ENCODE measurements at regions not wholly inside any gene's neighbourhood (a gene's known extent, or its start where the extent isn't known, plus 50 kb on each side); places are given as distances from the start of the nearest gene placed in this dataset.

- no peak overlapping the region for H3K4me3 ChIP-seq (ENCODE audit: low read length in 2 of 2)
- no peak overlapping the region for H3K27ac ChIP-seq (ENCODE audit: low read length)
- no peaks in the 10 kb centered on the region for H3K36me3 ChIP-seq (ENCODE audit: control insufficient read depth in 2 of 2, insufficient read depth in 2 of 2, low read length in 2 of 2)
- peaks cover 6% of the 10 kb centered on the region for H3K4me1 ChIP-seq (ENCODE audit: control insufficient read depth, insufficient read depth, low read length)
- H3K9ac ChIP-seq (ENCODE audit: low read length in 2 of 2) = no peak overlapping the region
- H3K9me3 ChIP-seq (ENCODE audit: control insufficient read depth in 2 of 2, low read length in 2 of 2) = no peaks in the 10 kb centered on the region
- H3K27me3 ChIP-seq (ENCODE audit: control insufficient read depth in 1 of 2, insufficient read depth in 2 of 2, low read length in 2 of 2) = peaks cover 0 to 6% of the 10 kb centered on the region in 2 donors
These were observed 448.5 kb upstream of the MGMT start for GRCh38 chr10:129018511-129018910.

- no peaks in the 10 kb centered on the region for H3K9me3 ChIP-seq (ENCODE audit: control insufficient read depth in 2 of 2, low read length in 2 of 2)
- no peak overlapping the region for H3K27ac ChIP-seq (ENCODE audit: low read length)
- H3K36me3 ChIP-seq (ENCODE audit: control insufficient read depth in 2 of 2, insufficient read depth in 2 of 2, low read length in 2 of 2) = no peaks in the 10 kb centered on the region
- H3K4me3 ChIP-seq (ENCODE audit: low read length in 2 of 2) = no peak overlapping the region
- no peak overlapping the region for H3K9ac ChIP-seq (ENCODE audit: low read length in 2 of 2)
- peaks cover 6% of the 10 kb centered on the region for H3K4me1 ChIP-seq (ENCODE audit: control insufficient read depth, insufficient read depth, low read length)
- peaks cover 6 to 11% of the 10 kb centered on the region in 2 donors for H3K27me3 ChIP-seq (ENCODE audit: control insufficient read depth in 1 of 2, insufficient read depth in 2 of 2, low read length in 2 of 2)
These were observed 446.2 kb upstream of the MGMT start for GRCh38 chr10:129020651-129021330.

DNA sequence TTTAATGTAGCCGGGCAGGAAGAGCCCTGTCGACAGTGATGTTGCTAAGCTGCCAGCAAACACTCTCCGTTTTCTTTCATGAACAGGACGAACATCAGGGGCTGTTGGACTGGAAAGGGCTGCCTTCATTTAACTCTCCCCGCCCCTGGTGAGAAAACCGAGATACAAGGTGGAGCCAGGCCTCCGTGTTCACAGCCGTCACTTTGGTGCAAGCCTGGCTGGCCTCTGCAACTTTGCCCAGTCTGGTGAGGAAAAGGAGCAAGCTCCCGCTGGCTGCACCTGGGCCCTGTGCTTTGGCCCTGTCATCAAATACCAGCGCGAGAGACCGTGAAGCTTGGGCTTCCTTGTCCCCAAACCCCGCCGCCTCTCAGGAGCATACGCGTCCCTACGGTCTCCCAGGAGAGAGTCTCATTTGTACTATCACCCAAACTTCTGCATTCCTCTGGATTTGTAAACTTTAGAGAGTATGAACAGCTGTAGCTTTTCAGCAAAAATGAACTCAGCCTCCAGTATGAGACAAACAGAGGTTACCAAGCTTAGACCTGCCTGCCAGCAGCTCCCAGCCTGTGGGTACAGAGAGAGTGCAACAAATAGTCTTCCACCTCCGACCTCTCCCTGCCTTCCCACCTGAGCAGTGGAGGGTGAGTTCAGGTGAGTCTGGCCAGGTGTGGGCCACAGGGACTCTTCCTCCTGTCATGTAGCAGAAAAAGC, 445.3 kb upstream of the MGMT start:
- peaks cover 6 to 11% of the 10 kb centered on the region in 2 donors for H3K27me3 ChIP-seq (ENCODE audit: control insufficient read depth in 1 of 2, insufficient read depth in 2 of 2, low read length in 2 of 2)
- H3K36me3 ChIP-seq (ENCODE audit: control insufficient read depth in 2 of 2, insufficient read depth in 2 of 2, low read length in 2 of 2) = no peaks in the 10 kb centered on the region
- H3K27ac ChIP-seq (ENCODE audit: low read length) = no peak overlapping the region
- no peaks in the 10 kb centered on the region for H3K9me3 ChIP-seq (ENCODE audit: control insufficient read depth in 2 of 2, low read length in 2 of 2)
- H3K4me3 ChIP-seq (ENCODE audit: low read length in 2 of 2) = no peak overlapping the region
- peaks cover 6% of the 10 kb centered on the region for H3K4me1 ChIP-seq (ENCODE audit: control insufficient read depth, insufficient read depth, low read length)
- peak overlapping the region in 1 of 2 donors; percentile 5 for H3K9ac ChIP-seq (ENCODE audit: low read length in 2 of 2)

DNA sequence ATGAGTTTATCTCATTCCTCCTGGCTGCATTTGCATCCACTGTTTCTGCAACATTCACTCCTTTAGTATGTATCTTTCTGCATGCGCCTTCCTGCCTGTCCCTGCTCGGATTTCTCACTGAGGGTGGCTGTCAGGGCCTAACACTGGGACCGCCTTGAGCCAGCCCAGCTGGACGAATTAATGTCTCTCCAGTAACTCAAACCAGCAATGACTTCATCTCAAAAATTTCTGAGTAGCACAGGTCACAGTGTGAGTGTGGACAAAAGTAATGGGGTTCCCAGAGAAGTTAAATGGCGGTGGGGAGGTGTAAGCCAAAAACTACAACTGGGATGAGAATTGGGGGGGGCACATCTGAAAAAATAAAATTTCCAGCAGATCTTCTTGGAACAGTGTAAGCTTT, 444.0 kb upstream of the MGMT start:
- Histone ChIP-seq H3K27ac (ENCODE audit: low read length) (no peak overlapping the region), H3K4me3 (ENCODE audit: low read length in 2 of 2) (no peak overlapping the region), H3K27me3 (ENCODE audit: control insufficient read depth in 1 of 2, insufficient read depth in 2 of 2, low read length in 2 of 2) (peaks cover 5 to 9% of the 10 kb centered on the region in 2 donors), H3K9ac (ENCODE audit: low read length in 2 of 2) (no peak overlapping the region), H3K9me3 (ENCODE audit: control insufficient read depth in 2 of 2, low read length in 2 of 2) (no peaks in the 10 kb centered on the region), H3K36me3 (ENCODE audit: control insufficient read depth in 2 of 2, insufficient read depth in 2 of 2, low read length in 2 of 2) (no peaks in the 10 kb centered on the region), H3K4me1 (ENCODE audit: control insufficient read depth, insufficient read depth, low read length) (peaks cover 6% of the 10 kb centered on the region)

GRCh38 chr10:129024046-129024445, 443.0 kb upstream of the MGMT start:
- H3K9me3 ChIP-seq (ENCODE audit: control insufficient read depth in 2 of 2, low read length in 2 of 2) = no peaks in the 10 kb centered on the region
- peaks cover 6 to 12% of the 10 kb centered on the region in 2 donors for H3K27me3 ChIP-seq (ENCODE audit: control insufficient read depth in 1 of 2, insufficient read depth in 2 of 2, low read length in 2 of 2)
- no peaks in the 10 kb centered on the region for H3K36me3 ChIP-seq (ENCODE audit: control insufficient read depth in 2 of 2, insufficient read depth in 2 of 2, low read length in 2 of 2)
- H3K4me3 ChIP-seq (ENCODE audit: low read length in 2 of 2) = no peak overlapping the region
- peaks cover 6% of the 10 kb centered on the region for H3K4me1 ChIP-seq (ENCODE audit: control insufficient read depth, insufficient read depth, low read length)
- H3K27ac ChIP-seq (ENCODE audit: low read length) = no peak overlapping the region
- no peak overlapping the region for H3K9ac ChIP-seq (ENCODE audit: low read length in 2 of 2)

DNA sequence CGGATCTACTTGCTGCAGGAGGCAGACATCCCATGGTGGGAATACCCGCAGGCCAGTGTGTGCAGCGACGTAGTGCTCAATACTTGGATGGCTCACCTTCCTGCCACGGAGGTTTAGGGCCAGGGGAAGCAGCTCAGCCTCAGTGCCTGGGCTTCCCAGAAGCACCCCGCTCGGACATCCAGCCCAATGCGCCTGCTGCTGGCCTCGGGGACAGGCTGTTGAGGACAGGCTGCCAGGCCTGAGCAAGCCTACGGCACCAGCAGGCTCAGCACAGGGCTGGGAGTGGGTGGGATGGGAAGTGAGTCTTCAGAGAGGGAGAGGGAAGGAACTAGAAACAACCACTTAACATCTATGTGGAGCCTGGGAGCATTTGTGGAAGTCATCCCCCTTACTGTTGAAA, 441.3 kb upstream of the MGMT start:
- Histone ChIP-seq H3K9ac (ENCODE audit: low read length in 2 of 2) (no peak overlapping the region), H3K4me3 (ENCODE audit: low read length in 2 of 2) (no peak overlapping the region), H3K27ac (ENCODE audit: low read length) (no peak overlapping the region), H3K27me3 (ENCODE audit: control insufficient read depth in 1 of 2, insufficient read depth in 2 of 2, low read length in 2 of 2) (peaks cover 10 to 16% of the 10 kb centered on the region in 2 donors), H3K9me3 (ENCODE audit: control insufficient read depth in 2 of 2, low read length in 2 of 2) (no peaks in the 10 kb centered on the region), H3K4me1 (ENCODE audit: control insufficient read depth, insufficient read depth, low read length) (peaks cover 6% of the 10 kb centered on the region), H3K36me3 (ENCODE audit: control insufficient read depth in 2 of 2, insufficient read depth in 2 of 2, low read length in 2 of 2) (no peaks in the 10 kb centered on the region)

DNA sequence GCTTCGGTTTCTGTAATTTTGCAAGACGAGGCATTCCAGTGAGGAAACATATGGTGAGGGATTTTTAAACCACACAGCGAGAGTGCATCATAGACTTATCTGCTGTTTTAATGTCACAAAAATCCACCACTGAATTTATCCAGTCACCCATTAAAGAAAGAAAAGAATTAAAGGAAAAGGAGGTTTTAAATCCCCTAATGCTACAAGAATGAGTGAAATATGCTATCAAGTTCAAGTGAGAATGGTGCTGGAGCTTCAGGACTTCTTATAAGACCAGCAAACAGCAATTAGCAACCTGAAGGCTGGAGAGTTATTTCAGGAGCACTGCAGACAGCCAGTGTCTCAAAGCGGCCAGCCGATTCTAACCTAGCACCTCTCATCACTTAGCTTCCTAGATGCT, 439.1 kb upstream of the MGMT start:
- Histone ChIP-seq H3K9me3 (ENCODE audit: control insufficient read depth in 2 of 2, low read length in 2 of 2) (no peaks in the 10 kb centered on the region), H3K27ac (ENCODE audit: low read length) (no peak overlapping the region), H3K27me3 (ENCODE audit: control insufficient read depth in 1 of 2, insufficient read depth in 2 of 2, low read length in 2 of 2) (peaks cover 20 to 24% of the 10 kb centered on the region in 2 donors), H3K4me1 (ENCODE audit: control insufficient read depth, insufficient read depth, low read length) (no peaks in the 10 kb centered on the region), H3K4me3 (ENCODE audit: low read length in 2 of 2) (no peak overlapping the region), H3K9ac (ENCODE audit: low read length in 2 of 2) (no peak overlapping the region), H3K36me3 (ENCODE audit: control insufficient read depth in 2 of 2, insufficient read depth in 2 of 2, low read length in 2 of 2) (no peaks in the 10 kb centered on the region)

DNA sequence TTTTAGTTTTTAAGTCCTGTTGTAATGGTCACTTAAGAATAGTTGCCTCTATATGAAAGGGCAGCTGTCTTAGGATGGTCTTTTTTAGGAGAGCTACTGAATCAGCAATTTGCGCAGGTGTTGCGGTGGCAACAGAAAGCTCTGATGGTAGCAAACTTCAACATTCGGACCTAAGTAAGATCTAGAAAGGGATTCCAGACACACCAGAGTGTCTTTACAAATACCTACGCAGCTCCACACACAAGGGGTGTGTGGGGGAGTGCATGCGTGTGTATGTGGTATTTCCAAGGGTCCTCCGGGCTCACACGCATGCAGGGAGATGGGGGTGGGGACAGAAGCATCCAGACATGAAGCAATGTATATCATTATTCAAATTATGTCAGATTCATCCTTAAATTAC, 438.6 kb upstream of the MGMT start:
- no peaks in the 10 kb centered on the region for H3K36me3 ChIP-seq (ENCODE audit: control insufficient read depth in 2 of 2, insufficient read depth in 2 of 2, low read length in 2 of 2)
- H3K4me1 ChIP-seq (ENCODE audit: control insufficient read depth, insufficient read depth, low read length) = no peaks in the 10 kb centered on the region
- H3K27ac ChIP-seq (ENCODE audit: low read length) = no peak overlapping the region
- no peaks in the 10 kb centered on the region for H3K9me3 ChIP-seq (ENCODE audit: control insufficient read depth in 2 of 2, low read length in 2 of 2)
- H3K9ac ChIP-seq (ENCODE audit: low read length in 2 of 2) = no peak overlapping the region
- H3K4me3 ChIP-seq (ENCODE audit: low read length in 2 of 2) = no peak overlapping the region
- H3K27me3 ChIP-seq (ENCODE audit: control insufficient read depth in 1 of 2, insufficient read depth in 2 of 2, low read length in 2 of 2) = peaks cover 23 to 24% of the 10 kb centered on the region in 2 donors

DNA sequence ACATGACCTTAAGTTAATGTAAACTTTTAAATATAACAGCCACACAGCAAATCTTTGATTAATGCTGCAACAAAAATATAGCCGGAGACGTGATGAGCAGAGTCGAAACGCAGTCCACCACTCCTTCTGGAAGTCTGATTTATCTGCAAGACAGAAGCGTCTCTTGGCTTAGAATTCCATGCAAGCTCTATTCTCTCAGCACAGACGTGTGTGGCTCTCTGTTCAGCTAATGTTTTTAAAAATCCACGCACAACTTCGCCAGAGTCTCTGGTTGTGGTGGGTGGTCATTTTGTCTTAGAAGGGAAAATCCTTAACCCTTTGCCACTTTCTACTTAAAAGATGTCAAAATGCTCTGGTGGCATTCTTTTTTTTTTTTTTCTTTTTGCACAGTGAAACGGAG, 438.0 kb upstream of the MGMT start:
- no peaks in the 10 kb centered on the region for H3K4me1 ChIP-seq (ENCODE audit: control insufficient read depth, insufficient read depth, low read length)
- H3K9ac ChIP-seq (ENCODE audit: low read length in 2 of 2) = no peak overlapping the region
- peaks cover 25 to 28% of the 10 kb centered on the region in 2 donors for H3K27me3 ChIP-seq (ENCODE audit: control insufficient read depth in 1 of 2, insufficient read depth in 2 of 2, low read length in 2 of 2)
- no peaks in the 10 kb centered on the region for H3K36me3 ChIP-seq (ENCODE audit: control insufficient read depth in 2 of 2, insufficient read depth in 2 of 2, low read length in 2 of 2)
- H3K27ac ChIP-seq (ENCODE audit: low read length) = no peak overlapping the region
- no peaks in the 10 kb centered on the region for H3K9me3 ChIP-seq (ENCODE audit: control insufficient read depth in 2 of 2, low read length in 2 of 2)
- no peak overlapping the region for H3K4me3 ChIP-seq (ENCODE audit: low read length in 2 of 2)

DNA sequence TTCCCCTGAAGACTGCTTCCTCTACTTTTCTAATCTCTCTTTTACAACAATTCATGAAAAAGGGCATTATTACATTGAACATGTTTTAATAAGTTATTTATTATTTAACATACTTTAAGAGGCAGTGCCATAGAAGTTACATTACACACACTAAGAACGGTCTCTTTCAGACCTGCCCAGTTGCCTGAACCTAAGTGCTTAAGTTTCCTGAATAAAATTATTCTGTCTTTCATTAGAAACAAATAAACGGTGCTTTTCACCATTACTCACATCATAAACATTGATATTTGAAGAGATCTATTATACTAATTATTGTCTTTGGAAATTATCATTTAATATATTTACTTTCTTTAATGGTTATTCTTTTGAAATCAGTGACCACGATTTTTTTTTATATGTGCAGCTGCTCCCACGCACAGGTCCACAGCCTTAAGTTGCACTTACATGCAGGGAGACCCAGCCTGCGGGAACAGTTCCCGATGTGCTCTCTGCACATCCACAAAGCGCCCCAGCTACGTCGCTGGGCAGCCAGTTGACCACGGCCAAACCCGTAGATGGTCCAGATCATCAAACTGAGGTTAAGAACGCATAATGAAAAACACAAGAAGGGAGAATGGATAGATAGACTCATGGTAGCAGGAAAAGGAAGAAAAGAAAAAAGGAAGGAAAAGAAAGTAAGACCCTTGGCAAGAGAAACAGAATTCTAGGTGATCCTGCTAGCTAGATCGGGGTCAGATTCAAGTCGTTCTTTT, 437.0 kb upstream of the MGMT start:
- H3K4me1 ChIP-seq (ENCODE audit: control insufficient read depth, insufficient read depth, low read length) = no peaks in the 10 kb centered on the region
- H3K9me3 ChIP-seq (ENCODE audit: control insufficient read depth in 2 of 2, low read length in 2 of 2) = no peaks in the 10 kb centered on the region
- H3K9ac ChIP-seq (ENCODE audit: low read length in 2 of 2) = no peak overlapping the region
- no peak overlapping the region for H3K4me3 ChIP-seq (ENCODE audit: low read length in 2 of 2)
- H3K27ac ChIP-seq (ENCODE audit: low read length) = no peak overlapping the region
- no peaks in the 10 kb centered on the region for H3K36me3 ChIP-seq (ENCODE audit: control insufficient read depth in 2 of 2, insufficient read depth in 2 of 2, low read length in 2 of 2)
- H3K27me3 ChIP-seq (ENCODE audit: control insufficient read depth in 1 of 2, insufficient read depth in 2 of 2, low read length in 2 of 2) = peaks cover 22 to 28% of the 10 kb centered on the region in 2 donors

- H3K36me3 ChIP-seq (ENCODE audit: control insufficient read depth in 2 of 2, insufficient read depth in 2 of 2, low read length in 2 of 2) = no peaks in the 10 kb centered on the region
- peaks cover 0 to under 1% of the 10 kb centered on the region in 2 donors for H3K9me3 ChIP-seq (ENCODE audit: control insufficient read depth in 2 of 2, low read length in 2 of 2)
- H3K9ac ChIP-seq (ENCODE audit: low read length in 2 of 2) = no peak overlapping the region
- H3K27me3 ChIP-seq (ENCODE audit: control insufficient read depth in 1 of 2, insufficient read depth in 2 of 2, low read length in 2 of 2) = peaks cover 20 to 26% of the 10 kb centered on the region in 2 donors
- H3K4me3 ChIP-seq (ENCODE audit: low read length in 2 of 2) = no peak overlapping the region
- no peaks in the 10 kb centered on the region for H3K4me1 ChIP-seq (ENCODE audit: control insufficient read depth, insufficient read depth, low read length)
- H3K27ac ChIP-seq (ENCODE audit: low read length) = no peak overlapping the region
These were observed 436.5 kb upstream of the MGMT start for GRCh38 chr10:129030603-129030895.
